HCT116 (cell line): ENCODE measurements at regions not wholly inside any gene's neighbourhood (a gene's known extent, or its start where the extent isn't known, plus 50 kb on each side); places are given as distances from the start of the nearest gene placed in this dataset.

Experiments
- ATAC-seq: fragments of 200-7000 bp; cut with Tn5 transposase; 2 replicates; pipeline ENCODE4 v1.9.1; 2020; ENCODE audit warnings: mild to moderate bottlenecking, moderate library complexity
- BruUV-seq: library from RNA; stranded (reverse); fragments of 400-500 nt; replicated peaks from 2 replicates; lab custom pipeline; 2021; lab: Mats Ljungman, UMichigan
- CTCF ChIA-PET: fragments of 300-600 bp; sonication (Branson Sonifier 250); formaldehyde crosslinking; loops from one replicate; lab custom pipeline; 2021; ENCODE audit warnings: antibody characterized with exemption; lab: Charles Lee
- POLR2A ChIA-PET: fragments of 300-600, 350-600 bp; sonication (Branson Sonifier 250); formaldehyde crosslinking; loops from one replicate; lab custom pipeline; 2021; ENCODE audit warnings: antibody characterized with exemption; lab: Charles Lee
- RAD21 ChIA-PET, 2 experiments: fragments of 300-600 bp; sonication (Branson Sonifier 250); formaldehyde crosslinking; loops; one replicate each; lab custom pipeline; 2023; ENCODE audit warnings: low total read pairs in 2 of 2; ENCODE audit not compliant: uncharacterized antibody in 2 of 2, unreplicated experiment in 2 of 2, low non-redundant PET in 1 of 2; lab: Charles Lee
- DNase-seq: peaks from one replicate; pipeline ENCODE4 v3.0.0-alpha.2; 2010; ENCODE audit warnings: low read depth, low spot score
- H2AFZ ChIP-seq: fragments of 200-600 bp; shearing (Covaris generic), sonication (generic); 2 replicates; pipeline ENCODE4 v1.6.1; 2017; ENCODE audit warnings: low read depth, mixed run types, mixed read lengths, antibody characterized with exemption, low read length; ENCODE audit not compliant: poor library complexity, severe bottlenecking
- H3K27ac ChIP-seq: 2 replicates; pipeline ENCODE4 v1.5.1; 2012; ENCODE audit warnings: low read depth, low read length
- H3K27me3 ChIP-seq: fragments of 200-600 bp; sonication (generic); 2 replicates; pipeline ENCODE4 v1.6.1; 2016; ENCODE audit warnings: mixed run types, low read length, mixed read lengths; ENCODE audit not compliant: insufficient read depth
- H3K36me3 ChIP-seq, 2 experiments: fragments of 200-500 bp in 1 of 2; fragments of 200-600 bp in 1 of 2; sonication (Bioruptor generic) in 1 of 2; sonication (generic) in 1 of 2; 2 replicates each; pipeline versions ENCODE4 v1.5.1 to v1.6.1; 2014 to 2016; ENCODE audit warnings: low read length in 2 of 2, inconsistent platforms in 1 of 2, mixed read lengths in 1 of 2, mixed run types in 1 of 2; ENCODE audit not compliant: insufficient read depth in 2 of 2, control insufficient read depth in 1 of 2
- H3K4me1 ChIP-seq, 2 experiments: fragments of 200-600 bp in 1 of 2; sonication (generic) in 1 of 2; 2 replicates each; pipeline versions ENCODE4 v1.5.1 to v1.6.1; 2012 to 2017; ENCODE audit warnings: low read length in 2 of 2, inconsistent platforms in 1 of 2, mild to moderate bottlenecking in 1 of 2, mixed read lengths in 1 of 2, mixed run types in 1 of 2, moderate library complexity in 1 of 2; ENCODE audit not compliant: insufficient read depth in 2 of 2, control insufficient read depth in 1 of 2
- H3K4me2 ChIP-seq: fragments of 200-600 bp; sonication (generic); 2 replicates; pipeline ENCODE4 v1.6.1; 2017; ENCODE audit warnings: mixed run types, low read length, mixed read lengths
- H3K4me3 ChIP-seq, 2 experiments: fragments of 200-600 bp in 1 of 2; sonication (generic) in 1 of 2; replicated peaks in 1 of 2; 2 replicates each; pipeline ENCODE4 v1.5.1; 2011 to 2016; ENCODE audit warnings: low read length in 2 of 2, control low read depth in 1 of 2, low read depth in 1 of 2, mild to moderate bottlenecking in 1 of 2, mixed read lengths in 1 of 2, mixed run types in 1 of 2
- H3K79me2 ChIP-seq: fragments of 200-600 bp; sonication (generic); 2 replicates; pipeline ENCODE4 v1.6.1; 2017; ENCODE audit warnings: mild to moderate bottlenecking, mixed run types, low read length, moderate library complexity, mixed read lengths; ENCODE audit not compliant: insufficient read depth
- H3K9ac ChIP-seq: fragments of 200-600 bp; sonication (generic); 2 replicates; pipeline ENCODE4 v1.6.1; 2016; ENCODE audit warnings: low read length, mixed read lengths
- H3K9me2 ChIP-seq: fragments of 200-600 bp; sonication (generic), shearing (Covaris generic); 2 replicates; pipeline ENCODE4 v1.6.1; 2017; ENCODE audit warnings: mixed run types, mild to moderate bottlenecking, moderate library complexity; ENCODE audit not compliant: insufficient read depth
- H3K9me3 ChIP-seq, 2 experiments: fragments of 200-500 bp in 1 of 2; fragments of 200-600 bp in 1 of 2; sonication (Bioruptor generic) in 1 of 2; sonication (generic) in 1 of 2; 2 replicates each; pipeline ENCODE4 v1.6.1; 2014 to 2017; ENCODE audit warnings: low read length in 2 of 2, mixed read lengths in 2 of 2, inconsistent platforms in 1 of 2, low read depth in 1 of 2, mild to moderate bottlenecking in 1 of 2, mixed run types in 1 of 2, moderate library complexity in 1 of 2; ENCODE audit not compliant: control insufficient read depth in 1 of 2, insufficient read depth in 1 of 2
- H4K20me1 ChIP-seq: fragments of 200-600 bp; sonication (generic), shearing (Covaris generic); 2 replicates; pipeline ENCODE4 v1.6.1; 2017; ENCODE audit warnings: mixed run types, mild to moderate bottlenecking, moderate library complexity; ENCODE audit not compliant: insufficient read depth
- ATF3 ChIP-seq: IDR thresholded peaks from 2 replicates; pipeline ENCODE4 v1.6.1; 2012
- CEBPB ChIP-seq: IDR thresholded peaks from 2 replicates; pipeline ENCODE4 v1.6.1; 2012; ENCODE audit warnings: low read depth
- EGR1 ChIP-seq: IDR thresholded peaks from 2 replicates; pipeline ENCODE4 v1.6.1; 2012; ENCODE audit warnings: low read depth
- ELF1 ChIP-seq: IDR thresholded peaks from 2 replicates; pipeline ENCODE4 v1.6.1; 2012; ENCODE audit warnings: low read depth, borderline replicate concordance
- EZH2 ChIP-seq: fragments of 200-600 bp; sonication (generic); IDR thresholded peaks from 2 replicates; pipeline ENCODE4 v1.6.1; 2017; ENCODE audit warnings: antibody characterized with exemption, mixed run types
- FOSL1 ChIP-seq: IDR thresholded peaks from 2 replicates; pipeline ENCODE4 v1.6.1; 2012; ENCODE audit warnings: low read depth
- POLR2AphosphoS5 ChIP-seq: IDR thresholded peaks from 2 replicates; pipeline ENCODE4 v1.6.1; 2011; ENCODE audit warnings: mild to moderate bottlenecking, low read depth, low read length, moderate library complexity
- REST ChIP-seq: IDR thresholded peaks from 2 replicates; pipeline ENCODE4 v1.6.1; 2012; ENCODE audit warnings: low read depth
- SIN3A ChIP-seq: IDR thresholded peaks from 2 replicates; pipeline ENCODE4 v1.6.1; 2012; ENCODE audit warnings: low read depth
- SP1 ChIP-seq: IDR thresholded peaks from 2 replicates; pipeline ENCODE4 v1.6.1; 2012; ENCODE audit warnings: low read depth
- TCF7L2 ChIP-seq: IDR thresholded peaks from 2 replicates; pipeline ENCODE4 v1.7.0; 2011; ENCODE audit warnings: borderline replicate concordance, inconsistent platforms; ENCODE audit not compliant: insufficient read depth, insufficient read length; ENCODE audit errors: extremely low read depth
- YY1 ChIP-seq: IDR thresholded peaks from 2 replicates; pipeline ENCODE4 v1.6.1; 2011; ENCODE audit warnings: low read length, low read depth, moderate library complexity, mild to moderate bottlenecking; ENCODE audit not compliant: insufficient replicate concordance; ENCODE audit errors: extremely low read depth
- ZBTB33 ChIP-seq: IDR thresholded peaks from 2 replicates; pipeline ENCODE4 v1.6.1; 2011; ENCODE audit warnings: mild to moderate bottlenecking, low read length, moderate library complexity; ENCODE audit not compliant: insufficient replicate concordance; ENCODE audit errors: extremely low read depth
- intact Hi-C: fragments of 100-400 bp; cut with micrococcal nuclease; formaldehyde crosslinking; loops from 2 replicates; pipeline ENCODE4 v1.10.0; 2022

GRCh38 chr6:28711788-28712341 lies 186.2 kb downstream of the GPX5 start:
- H3K4me2 ChIP-seq = no peak overlapping the region
- TF ChIP-seq ATF3 = peak; percentile 27; the same call in 1 of the 2 replicates
- no peak for TF ChIP-seq EZH2
- TF ChIP-seq ELF1 = no peak
- peak; percentile 23; the same call in 1 of the 2 replicates for TF ChIP-seq CEBPB
- TF ChIP-seq FOSL1 = peak; percentile 40; the same call in 1 of the 2 replicates
- TF ChIP-seq, all 23 proteins: peak for 3
- Histone ChIP-seq H3K4me1 (0 out of 4 replicates have a peak, but pooled peaks cover 0 to 4% of the 10 kb centered on the region in 2 experiments), H3K36me3 (no peaks in the 10 kb centered on the region), H3K9me3 (peaks cover 4 to 8% of the 10 kb centered on the region in 2 experiments; a peak in 2 of 4 replicates), H3K27ac (no peak overlapping the region), H3K79me2 (no peaks in the 10 kb centered on the region), H3K27me3 (no peaks in the 10 kb centered on the region), H4K20me1 (no peaks in the 10 kb centered on the region), H2AFZ (peak overlapping the region; percentile 97), H3K9ac (no peak overlapping the region), H3K4me3 (no peak overlapping the region), H3K9me2 (no peaks in the 10 kb centered on the region)
- DNase-seq (no peak), ATAC-seq (no peak)
- CTCF ChIA-PET = interaction anchor here (0.6 to 0.7 kb wide), 2 partner anchors 27 to 51 kb away, joined by 3 read pairs; no protein-coding TSS in a partner anchor
- BruUV-seq = no TSS peak
- intact Hi-C loops = no loop called here
- RAD21 ChIA-PET = no interaction called here
- POLR2A ChIA-PET = no interaction called here

- ATAC-seq (no peak), DNase-seq (no peak)
- Histone ChIP-seq H3K4me1 (0 out of 4 replicates have a peak, but pooled peaks cover 0 to 4% of the 10 kb centered on the region in 2 experiments), H2AFZ (no peak overlapping the region), H3K79me2 (no peaks in the 10 kb centered on the region), H3K9me3 (no peaks in the 10 kb centered on the region; a peak in 1 of 4 replicates), H3K36me3 (no peaks in the 10 kb centered on the region), H3K9ac (no peak overlapping the region), H4K20me1 (no peaks in the 10 kb centered on the region), H3K27ac (no peak overlapping the region), H3K27me3 (no peaks in the 10 kb centered on the region), H3K4me2 (no peak overlapping the region), H3K9me2 (no peaks in the 10 kb centered on the region), H3K4me3 (no peak overlapping the region)
- ChIA-PET CTCF (no interaction called here), POLR2A (no interaction called here), RAD21 (no interaction called here)
- no TSS peak for BruUV-seq
- intact Hi-C loops = no loop called here
- TF ChIP-seq REST (no peak), SIN3A (no peak), EGR1 (no peak), TCF7L2 (no peak), YY1 (no peak), SP1 (no peak), POLR2AphosphoS5 (no peak), ATF3 (no peak), ZBTB33 (no peak), ELF1 (no peak)
Observed at GRCh38 chr6:28712982-28713381, 187.3 kb downstream of the GPX5 start.
